ENCODE measurements at regions not wholly inside any gene's neighbourhood (a gene's known extent, or its start where the extent isn't known, plus 50 kb on each side); places are given as distances from the start of the nearest gene placed in this dataset.

GRCh38 chr3:141677701-141678100 lies 60.4 kb upstream of the RNF7 start:
- TF ChIP-seq EZH2phosphoT487 (IDR thresholded peaks at IDR 0.05; ENCODE audit: low read length) (no peak), EZH2 (optimal IDR thresholded peaks at IDR 0.05; ENCODE audit: low read depth, low read length) (no peak)
